PC-3 (cell line): ENCODE measurements at regions not wholly inside any gene's neighbourhood (a gene's known extent, or its start where the extent isn't known, plus 50 kb on each side); places are given as distances from the start of the nearest gene placed in this dataset.

ENCODE experiments used
- CTCF ChIP-seq: fragments of 300-600 bp; sonication (generic); conservative IDR thresholded peaks from 2 replicates; pipeline ENCODE4 v1.5.1; 2017; ENCODE audit warnings: antibody characterized with exemption, low read depth, mild to moderate bottlenecking, low read length
- EZH2 ChIP-seq: fragments of 300-600 bp; sonication (generic); IDR thresholded peaks from one replicate; pipeline ENCODE4 v1.6.1; 2017; ENCODE audit warnings: antibody characterized with exemption, mild to moderate bottlenecking, low read length; ENCODE audit not compliant: unreplicated experiment
- EZH2phosphoT487 ChIP-seq: fragments of 300-600 bp; sonication (generic); IDR thresholded peaks from 2 replicates; pipeline ENCODE4 v1.6.1; 2018; ENCODE audit warnings: mild to moderate bottlenecking, antibody characterized with exemption, low read length, borderline replicate concordance

GRCh38 chr15:97733373-97733772 is 227.1 kb upstream of the ARRDC4 start:
- TF ChIP-seq CTCF: no peak
- no peak for TF ChIP-seq EZH2phosphoT487
- TF ChIP-seq EZH2: no peak
